ENCODE measurements at regions not wholly inside any gene's neighbourhood (a gene's known extent, or its start where the extent isn't known, plus 50 kb on each side); places are given as distances from the start of the nearest gene placed in this dataset.

- TF ChIP-seq CTCF (IDR thresholded peaks at IDR 0.05; ENCODE audit: low read depth, low read length) (no peak), MAX (IDR thresholded peaks at IDR 0.05; ENCODE audit: low read depth, low read length) (no peak), POLR2A (IDR thresholded peaks at IDR 0.05; ENCODE audit: extremely low read depth, insufficient read length) (no peak), MYC (IDR thresholded peaks at IDR 0.05; ENCODE audit: low read depth, low read length) (no peak)
- no peak for DNase-seq (ENCODE audit: low read depth)
- no peak overlapping the region for H3K4me3 ChIP-seq (ENCODE audit: low read depth, low read length)
Observed at GRCh38 chr14:81826081-81826480, 292.4 kb upstream of the SEL1L start.

DNA sequence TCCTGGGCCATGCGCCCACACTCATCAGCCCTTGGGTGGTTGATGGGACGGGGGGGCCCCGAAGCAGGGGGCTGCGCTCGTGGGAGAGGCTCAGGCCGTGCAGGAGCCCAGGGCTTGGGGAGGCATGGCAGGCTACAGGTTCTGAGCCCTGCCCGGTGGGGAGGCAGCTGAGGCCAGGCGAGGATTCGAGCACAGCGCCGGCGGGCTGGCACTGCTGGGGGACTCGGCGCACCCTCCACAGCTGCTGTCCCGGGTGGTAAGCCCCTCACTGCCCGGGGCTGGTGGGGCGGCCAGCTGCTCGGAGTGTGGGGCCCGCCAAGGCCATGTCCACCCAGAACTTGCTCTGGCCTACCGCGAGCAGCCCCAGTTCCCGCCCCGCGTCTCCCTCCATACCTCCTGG, 295.8 kb upstream of the SEL1L start:
- H3K4me3 ChIP-seq (ENCODE audit: low read depth, low read length): no peak overlapping the region
- TF ChIP-seq MYC (IDR thresholded peaks at IDR 0.05; ENCODE audit: low read depth, low read length): no peak
- no peak for TF ChIP-seq CTCF (IDR thresholded peaks at IDR 0.05; ENCODE audit: low read depth, low read length)
- no peak for TF ChIP-seq POLR2A (IDR thresholded peaks at IDR 0.05; ENCODE audit: extremely low read depth, insufficient read length)
- TF ChIP-seq MAX (IDR thresholded peaks at IDR 0.05; ENCODE audit: low read depth, low read length): no peak
- no peak for DNase-seq (ENCODE audit: low read depth)

DNA sequence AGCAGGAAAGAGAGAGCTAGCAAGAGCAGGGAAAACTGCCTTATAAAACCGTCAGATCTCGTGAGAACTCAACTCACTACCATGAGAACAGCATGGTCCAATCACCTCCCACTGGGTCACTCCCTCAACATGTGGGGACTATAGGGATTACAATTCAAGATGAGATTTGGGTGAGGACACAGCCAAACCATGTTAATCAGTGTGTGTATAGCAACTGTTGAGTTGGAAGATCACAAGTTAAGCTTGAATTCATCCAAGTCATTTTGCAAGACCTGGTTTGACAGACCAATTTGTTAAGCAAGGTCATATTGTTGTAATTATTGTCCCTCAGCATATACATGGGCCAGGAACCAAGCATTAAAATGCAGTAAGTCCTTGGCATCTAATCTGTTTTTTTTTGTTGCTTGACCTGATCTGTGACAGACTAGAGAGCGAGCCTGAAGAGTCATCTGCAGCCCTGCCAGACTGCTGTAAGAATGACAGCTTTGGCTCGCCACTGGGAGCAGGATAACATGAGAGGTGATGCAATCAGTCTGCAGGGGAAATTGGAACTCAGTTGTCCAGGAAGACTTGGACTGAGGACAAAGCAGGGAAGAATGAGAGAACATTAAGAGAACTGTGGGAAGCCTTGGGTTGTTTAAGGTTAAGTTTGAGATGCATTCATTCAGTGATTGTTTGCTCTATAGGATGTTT, 297.6 kb upstream of the SEL1L start:
- TF ChIP-seq POLR2A (IDR thresholded peaks at IDR 0.05; ENCODE audit: extremely low read depth, insufficient read length) (no peak), MAX (IDR thresholded peaks at IDR 0.05; ENCODE audit: low read depth, low read length) (no peak), CTCF (IDR thresholded peaks at IDR 0.05; ENCODE audit: low read depth, low read length) (no peak)
- peak; percentile 2 for DNase-seq (ENCODE audit: low read depth)

GRCh38 chr14:81834308-81834707, 300.7 kb upstream of the SEL1L start:
- no peak for DNase-seq (ENCODE audit: low read depth)
- no peak for TF ChIP-seq POLR2A (IDR thresholded peaks at IDR 0.05; ENCODE audit: extremely low read depth, insufficient read length)
- TF ChIP-seq CTCF (IDR thresholded peaks at IDR 0.05; ENCODE audit: low read depth, low read length): no peak
- TF ChIP-seq MAX (IDR thresholded peaks at IDR 0.05; ENCODE audit: low read depth, low read length): no peak
- no peak for TF ChIP-seq MYC (IDR thresholded peaks at IDR 0.05; ENCODE audit: low read depth, low read length)
- H3K4me3 ChIP-seq (ENCODE audit: low read depth, low read length): no peak overlapping the region

More for the DNA sequence above, 297.6 kb upstream of the SEL1L start:
- no peak overlapping the region for H3K4me3 ChIP-seq (ENCODE audit: low read depth, low read length)

GRCh38 chr14:81837304-81837703, 303.7 kb upstream of the SEL1L start:
- DNase-seq (ENCODE audit: low read depth): peak; percentile 3
- H3K4me3 ChIP-seq (ENCODE audit: low read depth, low read length): no peak overlapping the region
- TF ChIP-seq MAX (IDR thresholded peaks at IDR 0.05; ENCODE audit: low read depth, low read length): no peak

DNA sequence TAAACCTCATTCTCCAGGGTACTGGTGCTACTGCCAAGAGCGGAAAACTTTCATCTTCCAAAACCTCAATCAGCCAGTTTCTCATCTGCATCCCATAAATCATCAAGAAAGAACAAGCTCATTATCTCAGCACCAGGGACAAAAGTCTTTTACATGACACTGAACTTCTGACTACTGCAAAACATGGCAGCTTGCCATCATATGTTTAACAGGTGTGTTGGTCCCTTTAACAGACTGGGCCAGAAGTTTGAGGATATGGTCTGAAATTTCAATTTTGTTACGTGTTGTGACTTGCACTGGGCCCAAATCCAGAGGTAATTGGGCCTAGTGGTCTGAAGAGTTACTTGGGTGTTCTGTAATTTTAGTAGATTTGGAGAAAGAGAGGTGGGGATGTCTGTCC, 305.4 kb upstream of the SEL1L start:
- H3K4me3 ChIP-seq (ENCODE audit: low read depth, low read length): no peak overlapping the region
- DNase-seq (ENCODE audit: low read depth): no peak
- no peak for TF ChIP-seq POLR2A (IDR thresholded peaks at IDR 0.05; ENCODE audit: extremely low read depth, insufficient read length)
- TF ChIP-seq MAX (IDR thresholded peaks at IDR 0.05; ENCODE audit: low read depth, low read length): no peak
- TF ChIP-seq MYC (IDR thresholded peaks at IDR 0.05; ENCODE audit: low read depth, low read length): no peak
- no peak for TF ChIP-seq CTCF (IDR thresholded peaks at IDR 0.05; ENCODE audit: low read depth, low read length)

Data from NB4 (cell line).